ENCODE measurements at regions not wholly inside any gene's neighbourhood (a gene's known extent, or its start where the extent isn't known, plus 50 kb on each side); places are given as distances from the start of the nearest gene placed in this dataset.

GRCh38 chr7:156374335-156374734, 266.2 kb upstream of the RNF32 start:
- TF ChIP-seq POLR2A (IDR thresholded peaks at IDR 0.05), result no peak
- no peak for TF ChIP-seq CTCF (IDR thresholded peaks at IDR 0.05 in 8 of 11, conservative IDR thresholded peaks at IDR 0.05 in 3 of 11)
- no peak for TF ChIP-seq POLR2AphosphoS5 (IDR thresholded peaks at IDR 0.05)
